ENCODE measurements at regions not wholly inside any gene's neighbourhood (a gene's known extent, or its start where the extent isn't known, plus 50 kb on each side); places are given as distances from the start of the nearest gene placed in this dataset.

- DNase-seq (ENCODE audit: low read depth in 2 of 2), result no peak
These were observed 1944.6 kb downstream of the EFNA5 start for GRCh38 chr5:105726093-105726492.

- DNase-seq (ENCODE audit: low read depth in 2 of 2), result no peak
These were observed 1962.3 kb downstream of the EFNA5 start for GRCh38 chr5:105708442-105708841.

- DNase-seq (ENCODE audit: low read depth in 2 of 2), result no peak
These were observed 1968.4 kb downstream of the EFNA5 start for GRCh38 chr5:105702323-105702722.

DNA sequence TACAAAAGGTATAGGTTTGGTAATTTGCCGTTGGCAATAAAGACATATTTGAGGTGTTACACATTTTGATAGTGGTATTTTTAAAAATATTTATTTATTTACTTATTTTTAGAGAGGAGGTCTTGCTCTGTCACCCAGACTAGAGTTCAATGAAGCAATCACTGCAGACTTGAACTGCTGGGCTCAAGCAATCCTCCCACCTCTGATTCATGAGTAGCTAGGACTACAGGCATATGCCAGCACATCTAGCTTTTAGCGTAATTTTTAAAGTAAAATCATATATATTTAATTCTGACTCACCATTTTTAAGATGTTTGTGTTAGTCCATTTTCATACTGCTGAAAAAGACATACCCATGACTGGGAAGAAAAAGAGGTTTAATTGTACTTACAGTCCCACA lies 1974.3 kb downstream of the EFNA5 start:
- no peak for DNase-seq (ENCODE audit: low read depth in 2 of 2)

- DNase-seq (ENCODE audit: low read depth in 2 of 2), result no peak
These were observed 1974.8 kb downstream of the EFNA5 start for GRCh38 chr5:105695941-105696340.

DNA sequence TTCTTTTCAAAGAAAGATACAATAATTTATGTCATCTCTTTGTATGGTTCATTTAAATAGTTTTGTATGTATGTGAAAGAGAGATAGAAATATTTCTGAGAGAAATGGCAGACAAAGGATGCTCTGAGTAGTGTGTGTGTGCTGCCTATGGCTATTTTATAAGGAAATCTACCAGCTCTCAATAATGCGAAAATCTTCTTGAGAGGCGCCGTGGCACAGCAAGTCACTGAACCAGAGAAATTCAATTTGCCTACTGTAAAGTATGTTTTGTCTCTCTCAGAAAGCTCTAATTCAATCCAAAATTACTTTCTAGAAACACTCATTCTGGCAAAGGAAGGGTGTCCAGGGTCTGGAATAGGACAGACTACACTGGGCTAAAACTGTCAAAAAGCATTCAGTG lies 1981.1 kb downstream of the EFNA5 start:
- DNase-seq (ENCODE audit: low read depth in 2 of 2), result no peak

DNA sequence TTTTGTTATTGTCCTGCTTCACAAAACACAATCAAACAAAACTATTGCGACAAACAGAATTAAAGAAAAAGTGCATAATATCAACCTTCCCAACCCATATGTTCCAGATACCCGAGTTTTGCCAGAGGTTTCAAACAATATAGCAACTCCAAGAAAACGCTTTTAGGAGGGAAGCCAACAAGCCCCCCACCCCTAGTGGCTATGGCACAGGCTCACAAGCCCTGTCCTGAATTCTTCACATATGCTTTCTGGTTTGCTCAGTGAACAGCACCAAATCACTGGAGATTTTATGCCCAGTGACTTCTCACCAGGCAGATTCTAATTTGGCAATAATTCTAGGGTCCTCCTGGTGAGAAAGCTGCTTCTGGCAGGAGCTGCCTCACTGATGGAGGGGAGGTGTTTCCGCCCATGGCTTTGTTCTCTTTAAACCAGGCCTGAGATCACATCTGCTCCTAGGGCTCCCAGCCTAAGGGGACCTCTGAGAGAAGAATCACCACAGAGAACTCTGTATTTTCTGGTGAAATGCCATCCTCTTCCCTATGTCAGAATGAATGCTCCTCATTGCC lies 1982.4 kb downstream of the EFNA5 start:
- DNase-seq (ENCODE audit: low read depth in 2 of 2), result no peak

DNA sequence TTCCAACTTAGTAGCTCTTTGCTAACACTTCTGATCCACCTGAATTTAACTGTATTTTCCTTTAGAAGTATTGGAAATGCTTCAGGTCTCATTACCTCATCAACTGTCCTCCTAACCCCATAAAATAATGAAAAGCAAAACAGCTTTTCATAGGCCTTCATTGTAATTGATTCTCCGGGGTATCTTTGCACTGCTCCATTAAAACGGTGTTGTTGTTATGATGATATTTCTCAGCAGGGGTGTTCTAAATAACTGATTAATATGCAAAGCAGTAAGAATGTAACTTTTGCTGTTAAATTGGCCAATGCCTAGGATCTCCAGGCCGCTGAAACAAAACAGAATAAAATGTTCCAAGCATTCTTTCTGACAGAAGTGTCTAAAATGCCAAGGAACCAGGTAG lies 1983.2 kb downstream of the EFNA5 start:
- no peak for DNase-seq (ENCODE audit: low read depth in 2 of 2)

- DNase-seq (ENCODE audit: low read depth in 2 of 2), result no peak
These were observed 1984.9 kb downstream of the EFNA5 start for GRCh38 chr5:105685884-105686283.

- DNase-seq (ENCODE audit: low read depth in 2 of 2), result no peak
These were observed 1985.9 kb downstream of the EFNA5 start for GRCh38 chr5:105684799-105685198.

GRCh38 chr5:105680858-105681475 lies 1989.8 kb downstream of the EFNA5 start:
- no peak for DNase-seq (ENCODE audit: low read depth in 2 of 2)

DNA sequence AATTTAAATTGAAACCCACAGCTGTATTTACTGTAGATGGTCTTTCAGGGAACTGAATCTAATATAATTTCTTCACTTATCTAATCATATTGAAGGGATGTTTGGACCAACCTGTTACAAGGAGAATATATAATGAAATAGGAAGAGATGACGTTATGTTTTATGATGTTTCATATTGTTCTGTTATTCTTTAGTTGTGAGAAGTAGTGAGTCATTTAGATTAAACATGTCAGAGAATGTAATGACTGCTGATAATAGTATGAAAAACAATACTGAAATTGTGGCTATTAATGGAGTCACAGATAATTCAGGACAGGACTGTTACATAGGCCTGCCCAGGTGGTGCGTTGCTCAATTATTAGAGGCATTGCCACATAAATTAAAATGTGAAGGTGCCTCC lies 1993.4 kb downstream of the EFNA5 start:
- no peak for DNase-seq (ENCODE audit: low read depth in 2 of 2)

GRCh38 chr5:105670596-105670995 lies 2000.1 kb downstream of the EFNA5 start:
- no peak for DNase-seq (ENCODE audit: low read depth in 2 of 2)

- no peak for DNase-seq (ENCODE audit: low read depth in 2 of 2)
These were observed 2007.1 kb downstream of the EFNA5 start for GRCh38 chr5:105663671-105664070.

DNA sequence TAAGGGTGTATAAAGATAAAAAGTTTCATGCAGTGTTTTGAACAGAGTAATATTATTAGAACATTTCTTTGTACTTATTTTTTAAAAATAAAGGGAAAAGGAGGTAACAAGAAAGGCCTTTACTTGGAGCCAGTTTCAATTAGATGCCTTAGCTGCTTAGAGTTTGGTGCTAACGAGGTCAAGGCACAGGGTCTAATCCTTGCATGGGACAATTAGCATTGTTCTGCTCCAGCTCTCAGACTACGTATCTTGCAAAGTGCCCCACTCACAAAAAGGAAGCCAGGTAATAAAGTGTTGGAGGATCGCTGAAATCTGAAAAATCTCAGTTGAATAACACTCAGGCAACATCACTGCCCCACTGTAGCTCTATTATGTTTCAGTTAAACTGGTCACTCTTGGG lies 2011.3 kb downstream of the EFNA5 start:
- no peak for DNase-seq (ENCODE audit: low read depth in 2 of 2)

- no peak for DNase-seq (ENCODE audit: low read depth in 2 of 2)
These were observed 2030.4 kb downstream of the EFNA5 start for GRCh38 chr5:105640328-105640727.

- no peak for DNase-seq (ENCODE audit: low read depth in 2 of 2)
These were observed 2031.2 kb downstream of the EFNA5 start for GRCh38 chr5:105639511-105639910.

DNA sequence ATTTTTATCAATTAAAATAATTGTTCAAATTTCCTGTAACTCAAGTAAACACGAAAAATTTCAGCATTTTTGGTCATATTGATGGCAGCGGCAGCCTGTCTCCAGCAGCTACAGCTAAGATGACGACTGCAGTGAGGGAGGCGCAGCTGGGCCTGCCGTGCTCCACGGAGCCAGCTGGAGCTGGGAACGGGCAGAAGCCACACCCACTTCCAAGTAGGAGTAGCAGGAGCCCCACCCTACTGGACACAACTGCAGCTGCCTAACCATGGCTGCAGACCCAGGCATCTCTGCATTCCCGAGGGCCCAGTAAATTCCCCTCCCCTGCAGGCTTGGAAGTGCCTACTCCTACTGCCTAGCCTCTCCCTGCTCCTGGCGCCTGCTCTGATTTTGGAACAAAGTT lies 2031.7 kb downstream of the EFNA5 start:
- no peak for DNase-seq (ENCODE audit: low read depth in 2 of 2)

DNA sequence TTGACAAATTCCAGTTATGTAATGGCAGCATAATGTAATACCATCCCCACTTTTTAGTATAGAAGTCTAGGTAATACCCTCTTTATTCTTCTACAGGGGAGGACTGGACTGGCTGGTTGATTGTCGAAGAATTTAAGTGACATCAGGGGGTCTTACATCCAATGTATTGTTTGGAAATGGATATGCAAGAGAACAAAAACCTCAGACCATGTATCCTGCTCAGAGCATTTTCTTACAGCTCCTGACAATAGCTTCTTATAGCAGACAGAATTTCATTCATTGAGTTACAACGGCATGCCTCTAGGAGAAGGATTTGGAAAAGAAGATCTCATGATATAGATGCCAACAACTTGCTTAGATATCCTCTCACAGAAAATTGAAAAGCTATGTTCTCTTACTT lies 2032.3 kb downstream of the EFNA5 start:
- DNase-seq (ENCODE audit: low read depth in 2 of 2), result no peak

DNA sequence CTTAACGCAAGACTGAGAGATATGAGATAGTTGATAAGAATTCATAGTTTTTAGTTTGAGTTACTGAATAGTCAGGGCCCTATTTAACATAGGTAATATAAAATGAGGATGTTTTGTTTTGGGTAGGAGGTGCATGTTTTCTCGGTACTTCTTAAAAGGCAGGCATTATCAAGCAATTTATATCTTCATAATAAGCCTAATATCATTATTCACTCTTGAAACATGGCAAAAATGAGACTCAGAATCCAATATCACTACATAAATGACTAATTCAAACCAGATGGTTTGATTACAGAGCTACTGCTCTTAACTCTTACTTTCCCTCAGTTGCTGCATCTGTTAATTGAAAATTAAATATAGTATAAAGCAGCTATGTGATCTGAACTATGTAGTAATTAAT lies 2038.7 kb downstream of the EFNA5 start:
- DNase-seq (ENCODE audit: low read depth in 2 of 2), result no peak

GRCh38 chr5:105630803-105631202 lies 2039.9 kb downstream of the EFNA5 start:
- no peak for DNase-seq (ENCODE audit: low read depth in 2 of 2)

DNA sequence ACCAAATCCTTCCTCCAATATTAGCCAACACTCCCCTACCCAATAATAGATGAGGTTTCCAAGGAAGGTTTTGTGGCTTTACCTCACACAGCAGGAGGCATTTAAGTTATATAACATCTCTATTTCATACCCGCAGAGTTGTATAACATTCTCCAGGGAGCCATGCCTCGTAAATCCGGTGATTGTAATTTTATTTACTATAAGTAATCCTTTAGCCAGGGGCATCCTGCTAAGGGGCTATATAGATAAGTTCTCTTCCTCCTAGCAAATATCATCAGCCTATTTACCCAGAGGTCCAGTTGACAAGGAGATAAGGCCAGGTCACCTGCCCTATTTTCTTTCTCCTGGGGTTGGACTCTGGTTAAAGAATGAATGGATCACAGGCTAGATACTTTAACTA lies 2051.0 kb downstream of the EFNA5 start:
- DNase-seq (ENCODE audit: low read depth in 2 of 2), result no peak

- DNase-seq (ENCODE audit: low read depth in 2 of 2), result no peak
These were observed 2053.1 kb downstream of the EFNA5 start for GRCh38 chr5:105617436-105618215.
